Skeletal muscle tissue (tissue), 3 donors: ENCODE measurements at regions not wholly inside any gene's neighbourhood (a gene's known extent, or its start where the extent isn't known, plus 50 kb on each side); places are given as distances from the start of the nearest gene placed in this dataset.

ENCODE experiments used
- H3K27ac ChIP-seq: one replicate; pipeline ENCODE4 v1.7.0; 2013; ENCODE audit warnings: mild to moderate bottlenecking, low read depth, low read length, inconsistent platforms
- H3K27me3 ChIP-seq, 3 donors: one replicate each; pipeline ENCODE4 v1.7.0; 2013; ENCODE audit warnings: low read length in 3 of 3; ENCODE audit not compliant: control insufficient read depth in 3 of 3, insufficient read depth in 3 of 3
- H3K36me3 ChIP-seq, 3 donors: one replicate each; pipeline ENCODE4 v1.7.0; 2013; ENCODE audit warnings: low read length in 3 of 3; ENCODE audit not compliant: control insufficient read depth in 3 of 3, insufficient read depth in 3 of 3
- H3K4me1 ChIP-seq, 3 donors: one replicate each; pipeline ENCODE4 v1.7.0; 2013; ENCODE audit warnings: low read length in 3 of 3, mild to moderate bottlenecking in 3 of 3; ENCODE audit not compliant: control insufficient read depth in 3 of 3, insufficient read depth in 3 of 3
- H3K4me3 ChIP-seq, 3 donors: one replicate each; pipeline ENCODE4 v1.7.0; 2013; ENCODE audit warnings: low read length in 3 of 3
- H3K9ac ChIP-seq, 3 donors: one replicate each; pipeline ENCODE4 v1.7.0; 2013; ENCODE audit warnings: low read length in 3 of 3, mild to moderate bottlenecking in 3 of 3, moderate library complexity in 2 of 3, low read depth in 1 of 3
- H3K9me3 ChIP-seq, 3 donors: one replicate each; pipeline ENCODE4 v1.7.0; 2013; ENCODE audit warnings: low read length in 3 of 3; ENCODE audit not compliant: control insufficient read depth in 3 of 3
- donor health status: Osteomylitis.

DNA sequence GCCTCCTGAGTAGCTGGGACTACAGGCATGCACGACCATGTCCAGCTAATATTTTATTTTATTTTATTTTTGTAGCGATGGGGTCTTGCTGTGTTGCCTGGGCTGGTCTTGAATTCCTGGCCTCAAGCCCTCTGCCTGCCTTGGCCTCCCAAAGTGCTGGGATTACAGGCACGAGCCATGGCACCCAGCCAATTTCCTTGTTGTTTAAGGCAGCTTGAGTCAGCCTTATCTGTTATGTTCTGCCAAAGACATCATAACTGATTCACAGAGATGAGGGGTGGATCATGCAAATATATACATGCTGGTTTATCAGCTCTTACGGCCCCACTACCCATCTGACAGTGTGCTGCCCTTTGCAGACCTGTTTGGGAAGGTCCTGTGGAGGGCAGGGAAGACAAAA, 826.7 kb downstream of the TYW1 start:
- H3K4me1 ChIP-seq = no peaks in the 10 kb centered on the region
- no peaks in the 10 kb centered on the region for H3K36me3 ChIP-seq
- no peak overlapping the region for H3K9ac ChIP-seq
- H3K4me3 ChIP-seq = no peak overlapping the region
- no peak overlapping the region for H3K27ac ChIP-seq
- peaks cover 0 to 2% (median 0%) of the 10 kb centered on the region in 3 donors for H3K9me3 ChIP-seq
- no peaks in the 10 kb centered on the region for H3K27me3 ChIP-seq

- Histone ChIP-seq H3K9me3 (peaks cover 0 to 2% (median 0%) of the 10 kb centered on the region in 3 donors), H3K9ac (no peak overlapping the region), H3K27me3 (no peaks in the 10 kb centered on the region), H3K36me3 (no peaks in the 10 kb centered on the region), H3K27ac (no peak overlapping the region), H3K4me3 (no peak overlapping the region), H3K4me1 (no peaks in the 10 kb centered on the region)
These were observed 828.7 kb downstream of the TYW1 start for GRCh38 chr7:67825356-67825755.

DNA sequence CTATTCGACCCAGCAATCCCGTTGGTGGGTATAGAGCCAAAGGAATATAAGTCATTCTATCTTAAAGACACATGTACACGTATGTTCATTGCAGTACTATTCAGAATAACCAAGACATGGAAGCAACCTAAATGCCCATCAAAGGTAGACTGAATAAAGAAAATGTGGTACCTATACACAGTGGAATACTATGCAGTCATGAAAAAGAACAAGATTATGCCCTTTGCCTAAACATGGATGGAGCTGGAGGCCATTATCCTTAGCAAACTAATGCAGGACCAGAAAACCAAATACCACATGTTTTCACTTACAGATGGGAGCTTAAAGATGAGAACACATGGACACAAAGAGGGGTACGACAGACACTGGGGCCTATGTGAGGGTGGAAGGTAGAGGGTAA, 845.3 kb downstream of the TYW1 start:
- H3K27ac ChIP-seq = no peak overlapping the region
- H3K9me3 ChIP-seq = no peaks in the 10 kb centered on the region
- H3K4me3 ChIP-seq = no peak overlapping the region
- H3K27me3 ChIP-seq = peaks cover 0 to 2% (median 2%) of the 10 kb centered on the region in 3 donors
- H3K4me1 ChIP-seq = no peaks in the 10 kb centered on the region
- no peak overlapping the region for H3K9ac ChIP-seq
- H3K36me3 ChIP-seq = no peaks in the 10 kb centered on the region

GRCh38 chr7:67842571-67842970, 845.9 kb downstream of the TYW1 start:
- H3K9me3 ChIP-seq = no peaks in the 10 kb centered on the region
- H3K27ac ChIP-seq = no peak overlapping the region
- H3K9ac ChIP-seq = no peak overlapping the region
- no peaks in the 10 kb centered on the region for H3K4me1 ChIP-seq
- H3K27me3 ChIP-seq = peaks cover 0 to 2% (median 2%) of the 10 kb centered on the region in 3 donors
- H3K4me3 ChIP-seq = no peak overlapping the region
- H3K36me3 ChIP-seq = no peaks in the 10 kb centered on the region

- Histone ChIP-seq H3K4me3 (no peak overlapping the region), H3K4me1 (no peaks in the 10 kb centered on the region), H3K9ac (no peak overlapping the region), H3K36me3 (no peaks in the 10 kb centered on the region), H3K27ac (no peak overlapping the region), H3K27me3 (peaks cover 0 to 2% (median 2%) of the 10 kb centered on the region in 3 donors), H3K9me3 (no peaks in the 10 kb centered on the region)
These were observed 846.5 kb downstream of the TYW1 start for GRCh38 chr7:67843001-67843565.

- Histone ChIP-seq H3K27ac (no peak overlapping the region), H3K27me3 (peaks cover 0 to 2% (median 2%) of the 10 kb centered on the region in 3 donors), H3K9ac (no peak overlapping the region), H3K4me1 (no peaks in the 10 kb centered on the region), H3K36me3 (no peaks in the 10 kb centered on the region), H3K9me3 (no peaks in the 10 kb centered on the region), H3K4me3 (no peak overlapping the region)
These were observed 847.0 kb downstream of the TYW1 start for GRCh38 chr7:67843615-67844014.

- H3K9me3 ChIP-seq = no peaks in the 10 kb centered on the region
- peaks cover 0 to 5% (median 2%) of the 10 kb centered on the region in 3 donors for H3K27me3 ChIP-seq
- no peaks in the 10 kb centered on the region for H3K4me1 ChIP-seq
- no peak overlapping the region for H3K4me3 ChIP-seq
- no peak overlapping the region for H3K9ac ChIP-seq
- no peak overlapping the region for H3K27ac ChIP-seq
- H3K36me3 ChIP-seq = no peaks in the 10 kb centered on the region
These were observed 850.6 kb downstream of the TYW1 start for GRCh38 chr7:67847092-67847787.

DNA sequence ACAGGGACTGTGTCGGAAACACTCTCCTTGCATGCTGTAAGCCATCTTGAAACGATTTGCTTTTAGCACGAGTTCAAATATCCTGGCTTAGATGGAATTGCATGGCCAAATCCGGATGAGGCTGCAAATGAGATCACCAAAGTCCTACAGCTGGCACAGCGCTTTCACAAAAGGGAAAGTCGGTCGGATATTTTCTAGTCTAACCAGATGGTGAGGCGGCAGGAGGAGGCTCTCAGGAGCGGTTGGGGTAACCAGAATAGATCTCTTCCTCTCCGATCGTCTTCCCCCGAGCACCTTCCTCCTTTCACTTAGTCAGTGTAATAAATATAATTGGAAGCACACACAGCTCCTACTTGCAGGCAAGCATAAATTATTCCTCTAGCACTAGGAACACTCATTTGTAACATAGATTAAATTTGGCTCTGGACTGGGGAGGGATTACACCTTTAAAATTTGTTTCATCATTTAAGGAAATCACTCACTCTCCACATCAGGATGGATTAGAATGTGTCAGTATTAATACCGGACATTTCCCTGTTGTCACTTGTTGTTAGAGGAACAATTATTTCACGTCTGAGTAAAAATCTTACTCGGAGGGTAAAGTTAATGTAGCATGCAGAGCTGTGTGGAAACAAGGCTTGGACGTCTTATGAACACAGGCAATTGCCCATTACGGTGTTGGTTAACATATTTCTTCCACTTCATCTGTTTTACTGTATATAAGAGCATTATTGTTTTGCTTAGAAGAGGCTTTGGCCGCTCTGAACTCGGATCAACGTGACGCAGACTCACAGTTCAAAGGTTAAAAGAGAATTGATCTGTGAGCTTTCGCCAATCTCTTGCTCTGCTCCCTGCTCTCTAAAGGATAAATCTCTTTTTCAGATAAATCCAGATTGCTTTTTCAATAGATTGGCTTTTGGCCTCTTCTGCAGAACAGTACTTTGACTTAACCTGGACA, 857.9 kb downstream of the TYW1 start:
- no peak overlapping the region for H3K9ac ChIP-seq

GRCh38 chr7:67855322-67855721, 858.7 kb downstream of the TYW1 start:
- H3K27me3 ChIP-seq = peaks cover 0 to 15% (median 3%) of the 10 kb centered on the region in 3 donors
- H3K4me3 ChIP-seq = no peak overlapping the region
- no peaks in the 10 kb centered on the region for H3K4me1 ChIP-seq
- no peak overlapping the region for H3K9ac ChIP-seq
- H3K27ac ChIP-seq = no peak overlapping the region
- no peaks in the 10 kb centered on the region for H3K9me3 ChIP-seq
- no peaks in the 10 kb centered on the region for H3K36me3 ChIP-seq

More for the DNA sequence above, 857.9 kb downstream of the TYW1 start:
- H3K36me3 ChIP-seq = no peaks in the 10 kb centered on the region
- peaks cover 0 to 15% (median 3%) of the 10 kb centered on the region in 3 donors for H3K27me3 ChIP-seq
- no peak overlapping the region for H3K4me3 ChIP-seq
- no peak overlapping the region for H3K27ac ChIP-seq
- H3K4me1 ChIP-seq = no peaks in the 10 kb centered on the region
- H3K9me3 ChIP-seq = no peaks in the 10 kb centered on the region

DNA sequence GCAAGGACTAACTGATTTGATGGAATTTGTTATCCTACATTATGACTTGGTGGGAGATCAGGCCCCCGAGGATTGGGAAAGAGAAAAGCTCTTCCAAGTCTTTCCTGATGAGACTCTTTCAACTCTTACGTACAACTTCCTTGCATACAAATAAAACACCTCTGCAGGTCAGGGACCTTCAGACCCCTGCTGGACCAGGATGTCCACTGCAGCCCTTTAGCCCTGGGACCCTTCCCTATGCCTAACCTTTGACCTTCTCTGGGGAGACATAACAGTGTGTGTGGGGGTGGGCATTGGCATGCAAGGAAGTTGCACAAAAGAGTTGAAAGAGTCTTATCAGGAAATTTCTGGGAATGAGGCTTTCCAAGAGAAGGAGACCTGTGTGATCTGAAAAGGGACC, 859.4 kb downstream of the TYW1 start:
- Histone ChIP-seq H3K27ac (no peak overlapping the region), H3K9ac (no peak overlapping the region), H3K27me3 (peaks cover 0 to 15% (median 0%) of the 10 kb centered on the region in 3 donors), H3K4me3 (no peak overlapping the region), H3K9me3 (no peaks in the 10 kb centered on the region), H3K4me1 (no peaks in the 10 kb centered on the region), H3K36me3 (no peaks in the 10 kb centered on the region)
